GM18951 (cell line): ENCODE measurements at regions not wholly inside any gene's neighbourhood (a gene's known extent, or its start where the extent isn't known, plus 50 kb on each side); places are given as distances from the start of the nearest gene placed in this dataset.

ENCODE experiments used
- POLR2A ChIP-seq: IDR thresholded peaks from 4 replicates; pipeline ENCODE4 v1.6.1; 2011; ENCODE audit warnings: mild to moderate bottlenecking; ENCODE audit not compliant: insufficient read length, insufficient read depth; ENCODE audit errors: extremely low read depth
- in situ Hi-C: fragments of 300-500 bp; cut with MboI; formaldehyde crosslinking; loops from one replicate; pipeline ENCODE4 v1.12.0; 2022; ENCODE audit warnings: low sequenced_read_pairs, mixed read lengths, inconsistent platforms; ENCODE audit not compliant: unreplicated experiment

DNA sequence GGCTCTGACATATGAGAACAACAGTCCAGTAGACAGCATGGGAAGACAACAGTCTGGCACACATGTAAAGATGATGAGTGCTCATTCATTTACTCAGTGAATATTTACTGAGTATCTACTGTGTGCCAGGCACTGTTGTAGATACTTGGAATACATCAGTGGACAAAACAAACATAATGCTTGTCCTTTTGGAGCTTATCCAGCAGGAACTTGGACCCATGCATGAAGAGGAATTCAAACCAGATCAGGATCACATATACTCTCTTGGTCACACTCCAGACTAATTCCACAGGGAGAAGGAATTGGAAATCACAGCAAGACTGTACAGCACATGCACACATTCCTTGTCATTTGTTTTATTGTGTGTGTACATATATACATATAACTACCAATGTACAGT is 217.6 kb upstream of the TTC29 start:
- in situ Hi-C loops, result loop anchor here (25.0 kb wide), 1 partner anchor 424 kb away; no protein-coding TSS in a partner anchor
- TF ChIP-seq POLR2A, result no peak

DNA sequence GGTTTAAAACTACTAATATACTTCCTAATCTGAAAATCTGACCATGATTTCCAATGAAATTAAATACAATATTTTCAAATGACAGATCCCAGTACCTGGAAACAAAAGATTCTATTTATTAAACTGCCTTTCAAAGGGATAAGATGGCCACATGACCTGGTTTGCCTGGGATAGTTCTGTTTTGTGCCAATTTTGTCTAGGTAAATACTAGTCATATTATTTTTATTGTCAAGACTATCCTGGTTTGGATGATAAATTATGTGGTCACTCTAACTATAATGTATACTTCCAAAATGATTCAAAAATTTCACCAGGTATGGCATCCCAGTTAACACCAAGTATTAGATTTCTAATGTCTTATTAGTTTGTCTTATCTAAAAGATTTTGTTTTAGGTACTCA is 222.5 kb upstream of the TTC29 start:
- in situ Hi-C loops, result loop anchor here (25.0 kb wide), 1 partner anchor 419 kb away; no protein-coding TSS in a partner anchor

DNA sequence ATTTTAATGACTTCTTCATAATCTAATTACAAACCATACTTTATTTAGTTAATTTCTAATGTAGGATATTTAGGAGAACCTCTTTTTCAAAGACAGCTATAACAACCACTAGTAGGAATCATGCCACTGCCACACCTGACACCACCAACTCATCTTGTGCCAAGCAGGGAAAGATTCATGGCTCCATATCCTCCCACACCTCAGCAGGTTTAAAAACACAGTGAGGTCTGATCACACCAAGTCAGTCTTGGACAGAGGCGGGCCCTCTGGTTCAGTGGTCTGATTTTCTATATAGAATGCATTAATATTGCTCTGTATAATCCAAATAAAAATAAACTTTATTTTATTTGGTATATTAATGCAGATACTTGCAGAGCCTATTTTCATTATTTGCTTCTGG is 227.7 kb upstream of the TTC29 start:
- in situ Hi-C loops, result loop anchor here (25.0 kb wide), 1 partner anchor 414 kb away; no protein-coding TSS in a partner anchor
- no peak for TF ChIP-seq POLR2A

DNA sequence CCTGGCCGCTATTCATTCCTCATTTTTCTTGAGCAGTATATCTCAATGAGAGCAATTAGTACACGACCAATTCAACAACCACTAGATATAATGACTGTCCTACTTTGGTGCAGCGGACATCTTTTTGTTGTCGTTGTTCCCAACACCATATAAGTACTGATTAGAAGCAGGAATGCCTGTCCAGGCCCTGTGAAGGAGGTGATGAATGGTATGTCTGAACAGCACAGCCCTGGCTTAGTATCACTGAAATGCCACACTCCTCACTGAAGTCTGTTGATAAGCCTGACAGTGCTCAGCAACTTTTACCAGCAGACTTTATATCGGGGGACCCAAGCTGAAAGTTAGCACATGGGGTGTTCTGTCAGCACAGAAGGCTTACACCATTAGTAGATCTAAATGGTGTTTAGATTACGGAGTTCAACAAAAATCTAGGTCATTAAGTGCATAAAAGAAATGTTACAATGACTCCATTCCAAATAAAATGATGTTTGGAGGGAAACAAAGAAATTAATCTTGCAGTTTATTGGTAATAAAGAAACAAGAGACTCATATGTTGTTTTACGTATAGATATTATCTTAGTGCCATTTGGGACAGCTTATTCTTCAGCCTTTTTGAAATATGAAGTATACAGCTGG is 228.3 kb upstream of the TTC29 start:
- in situ Hi-C loops, result loop anchor here (25.0 kb wide), 1 partner anchor 413 kb away; no protein-coding TSS in a partner anchor

DNA sequence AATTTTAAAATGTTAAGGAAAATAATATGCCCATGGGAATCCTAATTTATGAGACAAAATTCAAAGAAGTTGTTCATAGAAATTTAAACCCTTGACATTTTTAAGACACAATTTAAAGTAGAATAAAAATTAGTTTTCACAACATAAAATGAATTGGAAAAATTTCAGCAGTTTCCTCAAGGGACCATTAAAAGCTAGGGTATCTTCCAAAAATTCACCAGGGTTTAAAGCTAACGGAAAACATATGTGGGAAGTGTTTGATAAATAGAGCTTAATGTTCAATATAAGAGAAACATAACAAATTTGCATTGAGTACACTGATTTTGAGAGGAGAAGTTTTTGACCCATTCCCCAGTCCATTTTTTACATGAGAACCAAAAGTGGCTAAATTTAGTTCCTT is 228.9 kb upstream of the TTC29 start:
- no peak for TF ChIP-seq POLR2A

More for the DNA sequence above, 228.3 kb upstream of the TTC29 start:
- TF ChIP-seq POLR2A, result no peak

DNA sequence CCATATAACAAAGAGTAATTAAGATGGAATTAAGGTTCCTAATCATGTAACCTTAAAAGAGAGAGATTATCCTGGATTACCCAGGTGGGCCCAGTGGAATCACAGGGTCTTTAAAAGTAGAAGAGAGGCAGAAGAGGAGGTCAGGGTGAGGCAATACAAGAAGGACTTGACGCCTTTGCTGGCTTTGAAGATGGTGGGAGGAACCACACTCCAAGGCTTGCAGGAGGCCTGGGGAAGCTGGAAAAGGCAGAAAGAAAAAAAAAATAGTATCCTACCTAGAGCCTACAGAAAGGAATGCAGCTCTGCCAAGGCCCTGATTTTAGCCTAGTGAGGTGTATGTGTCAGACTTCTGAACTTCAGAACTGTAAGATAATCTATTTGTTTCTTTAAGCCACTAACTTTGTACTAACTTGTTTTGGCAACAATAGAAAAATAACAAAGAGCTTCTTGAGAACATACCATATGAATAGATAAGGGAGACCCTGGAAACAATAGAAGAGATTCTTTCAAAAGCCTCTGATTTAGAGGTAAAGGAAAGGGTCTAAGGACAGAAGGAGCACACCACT is 229.9 kb upstream of the TTC29 start:
- no peak for TF ChIP-seq POLR2A
- in situ Hi-C loops, result no loop called here

More for the DNA sequence above, 228.9 kb upstream of the TTC29 start:
- in situ Hi-C loops, result loop anchor here (25.0 kb wide), 1 partner anchor 413 kb away; no protein-coding TSS in a partner anchor

DNA sequence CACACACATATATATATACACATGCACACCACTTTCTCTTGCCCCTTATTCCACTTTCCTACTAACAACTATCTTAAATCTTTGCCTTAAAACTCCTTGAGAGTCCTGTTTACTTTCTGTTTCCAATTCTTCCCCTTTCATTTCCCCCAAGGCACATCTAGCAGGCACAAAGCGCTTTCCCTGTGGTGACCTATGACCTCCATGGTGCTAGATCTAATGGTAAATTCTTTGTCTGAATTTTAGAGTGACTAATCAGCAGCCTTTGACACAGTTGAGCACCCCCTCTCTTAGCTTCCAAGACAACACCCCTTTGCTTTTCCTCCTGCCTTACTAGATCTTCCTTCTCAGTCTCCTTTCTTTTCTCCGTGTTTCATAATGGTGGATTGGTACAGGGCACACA is 236.4 kb upstream of the TTC29 start:
- TF ChIP-seq POLR2A, result no peak
- in situ Hi-C loops, result no loop called here

DNA sequence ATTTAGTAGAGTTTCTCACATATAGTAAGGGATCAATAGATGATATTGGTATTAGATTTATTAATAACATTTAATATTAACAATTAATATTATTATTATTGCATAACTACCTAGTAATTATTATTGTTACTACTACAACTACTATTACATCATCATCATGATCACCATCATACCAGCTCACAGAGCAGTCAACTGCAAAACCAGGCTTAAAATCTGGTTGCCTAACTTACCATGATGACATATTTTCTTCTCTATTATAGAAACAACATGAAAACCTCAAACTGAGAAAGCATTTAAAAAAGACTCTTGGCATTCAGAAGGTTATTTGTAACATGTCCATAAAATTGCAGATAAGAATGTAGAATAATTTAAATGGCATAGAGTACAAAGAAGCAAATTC is 247.0 kb upstream of the TTC29 start:
- in situ Hi-C loops, result no loop called here
- TF ChIP-seq POLR2A, result no peak

DNA sequence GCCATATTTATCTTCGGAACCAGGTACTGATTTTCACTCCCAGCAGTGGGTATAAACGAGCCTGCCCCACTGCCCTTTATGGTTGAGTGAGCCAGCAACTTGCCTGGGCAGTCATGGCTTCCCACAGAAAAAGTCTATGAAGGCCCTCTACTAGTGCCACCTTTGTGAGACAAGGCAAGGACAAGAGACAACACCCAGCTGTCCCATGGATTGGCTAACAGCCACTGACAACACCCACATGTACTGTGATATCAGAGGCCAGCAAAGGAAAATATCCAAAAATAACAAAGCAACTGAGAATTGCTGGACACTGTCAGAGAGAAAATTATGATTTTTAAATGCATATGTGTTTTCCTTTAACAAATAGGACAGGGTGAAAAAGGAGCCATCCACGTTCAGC is 248.4 kb upstream of the TTC29 start:
- no peak for TF ChIP-seq POLR2A
- in situ Hi-C loops, result no loop called here

DNA sequence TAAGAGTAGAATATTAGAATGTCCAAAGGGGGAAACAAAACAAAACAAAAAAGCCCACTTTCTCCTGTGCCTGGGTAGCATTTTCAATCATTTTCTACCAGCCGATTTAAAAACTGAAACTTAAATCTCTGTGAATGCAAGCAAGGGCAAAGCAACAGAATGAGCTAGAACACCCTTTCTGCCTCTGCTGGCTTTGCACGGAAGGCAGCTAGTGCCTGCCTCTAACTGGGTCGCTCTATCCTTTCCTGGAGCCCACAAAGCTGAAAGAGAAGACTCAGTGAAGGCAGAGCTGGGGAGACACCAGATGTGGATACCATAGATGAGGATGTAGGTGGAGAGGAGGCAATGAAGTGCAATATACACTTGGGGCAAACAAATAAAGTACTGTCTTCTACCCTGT is 248.9 kb upstream of the TTC29 start:
- in situ Hi-C loops, result no loop called here
- TF ChIP-seq POLR2A, result no peak

DNA sequence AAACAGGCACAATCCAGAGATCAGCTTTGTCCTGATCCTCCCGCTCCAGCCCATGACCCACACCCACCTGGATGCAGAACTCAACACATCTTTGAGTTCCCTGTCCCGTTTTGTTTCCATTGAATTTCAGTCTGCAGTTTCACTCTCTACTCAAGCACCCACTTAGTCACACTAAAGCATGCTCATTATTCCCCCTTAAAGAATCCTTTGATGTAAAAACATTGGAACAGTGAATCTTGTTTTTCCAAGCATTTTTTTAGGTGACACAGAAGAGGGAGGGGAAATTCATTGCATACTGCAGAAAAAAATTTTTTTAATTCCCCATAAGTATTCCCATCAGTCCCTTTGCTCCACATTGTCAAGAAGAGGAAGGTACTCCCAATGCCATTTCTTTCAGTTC is 249.7 kb upstream of the TTC29 start:
- in situ Hi-C loops, result no loop called here
- TF ChIP-seq POLR2A, result no peak

DNA sequence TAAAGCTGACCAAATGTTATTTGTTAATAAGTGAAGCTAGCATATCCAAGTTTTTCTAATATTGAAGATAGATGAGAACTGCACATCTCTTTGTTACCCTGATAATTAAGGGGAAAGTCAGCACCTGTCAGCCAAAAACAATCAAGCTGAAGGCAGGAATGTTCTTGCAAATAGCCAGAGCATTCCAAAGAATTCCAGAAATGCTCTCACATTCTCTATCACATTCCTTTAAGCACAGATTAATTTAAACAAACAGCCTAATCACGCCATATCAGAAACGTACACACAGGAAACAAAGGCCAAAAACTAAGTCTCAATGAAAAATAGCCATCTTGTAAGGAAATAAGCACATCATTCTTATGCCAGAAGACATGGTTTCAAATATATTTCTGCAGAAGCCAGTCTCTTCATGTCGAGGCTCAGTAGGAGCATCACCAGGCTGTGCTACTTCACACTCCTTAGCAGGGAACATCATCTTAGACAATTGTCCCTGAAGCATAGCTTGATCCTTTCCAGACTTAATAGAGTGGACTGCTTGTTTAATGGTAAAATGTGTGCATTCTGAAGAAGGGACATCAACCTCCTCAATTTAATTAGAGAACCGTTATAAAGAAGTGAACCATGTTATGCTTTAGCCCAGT is 252.9 kb upstream of the TTC29 start:
- TF ChIP-seq POLR2A, result no peak
- in situ Hi-C loops, result no loop called here

DNA sequence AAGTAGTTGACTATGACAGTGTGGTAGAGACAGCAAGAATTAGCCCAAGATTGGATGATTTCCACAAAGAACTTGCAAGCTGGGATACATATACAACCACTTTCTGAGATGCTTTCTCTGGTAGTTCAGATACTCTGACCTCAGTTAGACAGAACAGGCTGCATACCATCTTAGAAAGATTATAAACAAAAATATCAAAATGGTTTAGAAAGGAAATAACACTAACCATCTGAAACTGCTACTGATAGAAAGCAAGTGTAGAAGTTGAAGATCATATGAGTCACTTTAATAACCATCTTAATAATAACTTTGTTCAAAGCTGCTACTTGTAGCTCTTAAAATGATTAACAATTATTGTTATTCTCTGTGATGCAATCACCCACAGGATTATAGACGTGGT is 255.4 kb upstream of the TTC29 start:
- in situ Hi-C loops, result no loop called here
- no peak for TF ChIP-seq POLR2A

DNA sequence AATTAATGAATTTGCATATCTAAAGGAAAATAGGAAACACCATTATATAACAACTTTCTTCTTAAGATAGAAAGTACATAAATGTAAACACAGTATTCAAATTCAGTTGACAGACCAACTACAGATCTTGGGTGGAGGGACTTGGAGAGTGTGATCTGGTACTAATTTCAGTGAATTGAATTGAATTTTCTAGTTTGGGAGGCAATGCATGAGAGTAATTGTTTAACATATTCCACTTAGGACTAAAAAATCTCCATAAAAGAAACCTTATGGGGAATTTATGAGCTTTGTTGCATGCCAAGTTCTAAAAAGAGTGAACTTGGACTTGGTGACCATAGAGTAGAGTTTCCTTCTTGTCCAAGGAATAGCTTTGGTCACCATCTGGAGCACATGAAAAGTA is 261.1 kb upstream of the TTC29 start:
- in situ Hi-C loops, result no loop called here
- TF ChIP-seq POLR2A, result no peak
